IPS-20b (cell line): ENCODE measurements at regions not wholly inside any gene's neighbourhood (a gene's known extent, or its start where the extent isn't known, plus 50 kb on each side); places are given as distances from the start of the nearest gene placed in this dataset.

ENCODE experiments used
- H3K27ac ChIP-seq: one replicate; pipeline ENCODE4 v1.5.1; 2013; ENCODE audit warnings: low read length
- H3K27me3 ChIP-seq: 2 replicates; pipeline ENCODE4 v1.6.1; 2013; ENCODE audit warnings: mild to moderate bottlenecking, low read length, inconsistent platforms; ENCODE audit not compliant: insufficient read depth
- H3K36me3 ChIP-seq: 2 replicates; pipeline ENCODE4 v1.6.1; 2013; ENCODE audit warnings: low read depth, mild to moderate bottlenecking, inconsistent platforms, low read length, moderate library complexity; ENCODE audit not compliant: insufficient read depth
- H3K4me1 ChIP-seq: 2 replicates; pipeline ENCODE4 v1.6.1; 2013; ENCODE audit warnings: mild to moderate bottlenecking, control low read depth, inconsistent platforms, low read length, moderate library complexity; ENCODE audit not compliant: insufficient read depth
- H3K4me3 ChIP-seq: 2 replicates; pipeline ENCODE4 v1.5.1; 2013; ENCODE audit warnings: mild to moderate bottlenecking, low read length, inconsistent platforms
- H3K9ac ChIP-seq: 2 replicates; pipeline ENCODE4 v1.6.1; 2013; ENCODE audit warnings: low read depth, mild to moderate bottlenecking, inconsistent platforms, low read length, moderate library complexity
- H3K9me3 ChIP-seq: 2 replicates; pipeline ENCODE4 v1.6.1; 2013; ENCODE audit warnings: mild to moderate bottlenecking, low read depth, low read length, inconsistent platforms; ENCODE audit not compliant: insufficient read depth

DNA sequence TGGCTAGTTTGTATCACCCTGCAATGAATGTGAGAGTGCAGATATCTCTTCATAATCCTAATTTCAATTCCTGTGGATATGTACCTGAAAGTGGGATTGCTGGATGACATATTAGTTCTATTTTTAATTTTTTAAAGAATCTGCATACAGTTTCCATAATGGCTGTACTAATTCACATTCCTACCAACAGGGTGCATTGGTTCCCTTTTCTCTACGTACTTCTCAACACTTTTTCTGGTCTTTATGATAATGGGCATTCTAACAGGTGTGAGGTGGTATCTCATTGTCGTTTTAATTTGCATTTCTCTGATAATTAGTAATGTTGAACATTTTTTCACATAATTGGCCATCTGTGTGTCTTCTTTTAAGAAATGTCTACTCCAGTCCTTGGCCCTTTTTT lies 927.5 kb downstream of the DTWD2 start:
- no peak overlapping the region for H3K4me3 ChIP-seq
- H3K27ac ChIP-seq = no peak overlapping the region
- no peaks in the 10 kb centered on the region for H3K4me1 ChIP-seq
- no peak overlapping the region for H3K9ac ChIP-seq
- no peaks in the 10 kb centered on the region for H3K27me3 ChIP-seq
- no peaks in the 10 kb centered on the region for H3K36me3 ChIP-seq
- no peaks in the 10 kb centered on the region for H3K9me3 ChIP-seq

DNA sequence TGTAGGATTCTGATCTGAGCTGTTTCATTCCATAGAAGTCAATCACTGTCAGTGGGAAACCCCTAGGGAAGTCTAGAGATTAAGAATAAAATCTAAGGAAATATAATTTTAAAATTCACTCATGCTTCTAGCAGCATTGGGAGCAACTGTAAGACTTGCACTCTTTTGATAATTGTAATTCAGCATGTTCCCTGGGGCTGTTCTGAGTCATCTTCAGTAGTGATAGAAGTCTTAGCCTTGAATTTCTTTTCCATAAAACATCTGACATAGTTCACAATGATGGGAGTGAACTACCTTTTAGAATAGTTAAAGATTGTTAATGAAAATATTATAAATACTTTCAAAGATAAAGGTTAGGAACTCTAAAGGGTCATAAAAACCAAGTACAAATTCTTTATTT lies 935.8 kb downstream of the DTWD2 start:
- Histone ChIP-seq H3K27ac (no peak overlapping the region), H3K9ac (no peak overlapping the region), H3K36me3 (no peaks in the 10 kb centered on the region), H3K9me3 (0 out of 2 replicates have a peak, but pooled peaks cover 4% of the 10 kb centered on the region), H3K4me1 (no peaks in the 10 kb centered on the region), H3K4me3 (no peak overlapping the region), H3K27me3 (no peaks in the 10 kb centered on the region)

DNA sequence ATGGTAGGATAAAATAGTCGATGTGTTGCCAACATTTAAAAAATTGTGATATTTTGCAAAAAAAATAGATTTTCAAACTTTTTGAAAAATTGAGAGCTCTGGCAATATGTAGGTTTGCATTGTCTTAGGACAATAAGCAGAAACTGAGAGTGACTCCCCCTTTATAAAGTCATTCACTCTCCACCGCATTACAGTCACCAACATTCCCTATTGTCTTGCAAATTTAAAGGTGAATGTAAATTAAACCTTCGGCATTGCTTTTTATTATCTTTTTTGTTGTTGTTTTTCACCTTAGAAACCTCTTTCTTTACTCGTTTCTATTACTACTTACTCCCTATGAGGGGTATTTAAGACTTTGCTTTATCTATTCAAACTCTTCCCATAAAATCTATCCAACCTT lies 944.2 kb downstream of the DTWD2 start:
- no peak overlapping the region for H3K27ac ChIP-seq
- no peaks in the 10 kb centered on the region for H3K9me3 ChIP-seq
- 0 out of 2 replicates have a peak overlapping the region, but pooled peaks have one; percentile 17 for H3K4me3 ChIP-seq

DNA sequence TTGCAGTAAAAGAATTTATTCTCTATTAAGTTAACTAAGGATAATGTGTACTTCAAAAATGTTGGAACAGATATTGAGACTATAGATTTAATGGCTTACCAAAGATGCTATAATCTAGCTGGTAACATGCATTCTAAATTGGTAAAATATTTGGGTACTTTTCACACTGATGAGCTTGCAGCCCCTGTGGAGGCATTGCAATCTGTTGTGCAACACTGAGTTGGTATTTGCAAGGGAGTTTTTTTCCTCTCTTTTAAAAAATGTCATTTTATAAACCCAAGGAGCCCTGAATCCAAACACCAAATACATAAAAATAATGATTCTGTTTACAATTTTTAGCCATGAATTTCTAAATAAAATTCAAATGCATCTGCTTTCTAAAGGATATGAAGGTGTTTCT lies 944.8 kb downstream of the DTWD2 start:
- Histone ChIP-seq H3K36me3 (no peaks in the 10 kb centered on the region), H3K9me3 (no peaks in the 10 kb centered on the region), H3K4me3 (no peak overlapping the region)

More for the DNA sequence above, 944.2 kb downstream of the DTWD2 start:
- Histone ChIP-seq H3K27me3 (no peaks in the 10 kb centered on the region), H3K4me1 (peaks cover 10% of the 10 kb centered on the region; the same call in 1 of the 2 replicates), H3K36me3 (no peaks in the 10 kb centered on the region), H3K9ac (no peak overlapping the region)

DNA sequence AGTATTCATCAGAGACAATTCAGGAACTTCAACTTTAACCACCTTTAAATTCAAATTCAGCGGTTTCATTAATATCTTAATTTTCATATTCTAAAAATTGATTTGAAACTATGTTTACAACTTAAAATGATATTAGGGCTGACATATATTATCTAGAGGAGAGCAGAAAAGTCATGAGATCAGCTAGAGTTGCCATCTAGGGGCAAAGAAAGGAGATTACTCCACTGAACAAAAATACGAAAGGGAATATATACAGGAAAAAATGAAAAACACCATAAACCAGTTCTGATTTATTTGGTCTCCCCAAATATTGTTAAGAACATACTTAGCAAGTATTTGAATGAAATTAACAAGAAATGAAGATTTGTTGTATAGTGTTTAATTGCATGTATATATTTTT lies 946.3 kb downstream of the DTWD2 start:
- H3K27ac ChIP-seq = no peak overlapping the region
- peaks cover 10% of the 10 kb centered on the region; the same call in 1 of the 2 replicates for H3K4me1 ChIP-seq
- H3K9me3 ChIP-seq = no peaks in the 10 kb centered on the region
- H3K36me3 ChIP-seq = no peaks in the 10 kb centered on the region
- H3K4me3 ChIP-seq = no peak overlapping the region
- H3K9ac ChIP-seq = no peak overlapping the region
- H3K27me3 ChIP-seq = no peaks in the 10 kb centered on the region

More for the DNA sequence above, 944.8 kb downstream of the DTWD2 start:
- Histone ChIP-seq H3K9ac (no peak overlapping the region), H3K4me1 (peaks cover 10% of the 10 kb centered on the region; the same call in 1 of the 2 replicates), H3K27ac (no peak overlapping the region), H3K27me3 (no peaks in the 10 kb centered on the region)

DNA sequence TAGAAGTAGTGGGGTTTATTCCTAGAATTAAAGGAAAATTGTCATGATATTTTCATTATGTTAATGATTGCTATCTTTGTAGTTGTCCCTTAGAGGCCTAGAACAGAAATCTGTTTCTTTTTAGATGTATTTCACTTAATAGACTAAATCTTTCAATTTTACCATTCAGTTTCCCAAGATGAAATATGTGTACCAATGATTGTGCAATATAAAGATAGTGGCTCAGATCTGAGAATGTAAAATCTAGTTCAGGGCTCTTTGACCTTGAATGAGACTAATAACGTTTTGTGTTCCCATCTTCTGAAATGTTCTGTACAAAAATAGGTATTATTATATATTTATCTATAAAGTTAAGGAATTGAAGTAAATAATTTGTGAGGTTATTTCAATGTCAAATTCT lies 947.9 kb downstream of the DTWD2 start:
- no peak overlapping the region for H3K4me3 ChIP-seq
- H3K27ac ChIP-seq = no peak overlapping the region
- peaks cover 10% of the 10 kb centered on the region; the same call in 1 of the 2 replicates for H3K4me1 ChIP-seq
- H3K9ac ChIP-seq = no peak overlapping the region
- no peaks in the 10 kb centered on the region for H3K36me3 ChIP-seq
- no peaks in the 10 kb centered on the region for H3K27me3 ChIP-seq
- H3K9me3 ChIP-seq = no peaks in the 10 kb centered on the region

DNA sequence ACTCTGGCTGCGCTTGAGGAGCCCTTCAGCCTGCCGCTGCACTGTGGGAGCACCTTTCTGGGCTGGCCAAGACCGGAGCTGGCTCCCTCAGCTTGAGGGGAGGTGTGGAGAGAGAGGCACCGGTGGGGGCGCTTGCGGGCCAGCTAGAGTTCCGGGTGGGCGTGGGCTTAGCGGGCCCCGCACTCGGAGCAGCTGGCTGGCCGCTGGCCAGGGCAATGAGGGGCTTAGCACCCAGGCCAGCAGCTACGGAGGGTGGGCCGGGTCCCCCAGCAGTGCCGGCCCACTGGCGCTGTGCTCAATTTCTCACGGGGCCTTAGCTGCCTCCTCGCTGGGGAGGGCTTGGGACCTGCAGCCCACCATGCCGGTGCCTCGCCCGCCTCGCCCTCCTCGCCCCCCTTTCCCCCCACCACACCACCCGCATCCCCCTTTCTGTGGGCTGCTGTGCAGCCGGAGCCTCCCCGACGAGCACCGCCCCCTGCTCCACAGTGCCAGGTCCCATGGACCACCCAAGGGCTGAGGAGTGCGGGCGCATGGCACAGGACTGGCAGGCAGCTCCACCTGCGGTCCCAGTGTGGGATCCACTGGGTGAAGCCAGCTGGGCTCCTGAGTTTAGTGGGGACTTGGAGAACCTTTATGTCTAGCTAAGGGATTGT lies 954.5 kb downstream of the DTWD2 start:
- Histone ChIP-seq H3K4me1 (no peaks in the 10 kb centered on the region), H3K36me3 (no peaks in the 10 kb centered on the region), H3K9me3 (no peaks in the 10 kb centered on the region), H3K9ac (no peak overlapping the region), H3K4me3 (no peak overlapping the region), H3K27me3 (no peaks in the 10 kb centered on the region), H3K27ac (no peak overlapping the region)

DNA sequence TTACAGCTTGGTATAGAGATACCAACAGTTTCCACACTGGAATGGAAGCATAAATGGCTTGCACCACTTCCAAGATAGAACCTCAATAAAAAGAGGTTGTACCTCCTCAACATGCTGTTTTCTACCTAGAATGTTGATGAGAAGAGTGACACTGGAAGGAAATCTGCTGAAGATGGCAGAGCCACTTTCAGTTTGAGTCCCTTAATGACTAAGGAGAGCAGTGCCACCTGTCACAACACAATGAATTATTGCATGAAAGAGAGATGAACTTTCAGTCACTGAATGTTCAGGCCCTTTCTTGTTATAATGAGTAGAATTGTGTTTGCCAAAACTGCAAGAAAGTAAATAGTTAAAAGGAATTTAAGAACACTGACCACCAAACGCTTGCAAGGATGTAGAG lies 958.5 kb downstream of the DTWD2 start:
- Histone ChIP-seq H3K9me3 (no peaks in the 10 kb centered on the region), H3K9ac (no peak overlapping the region)

DNA sequence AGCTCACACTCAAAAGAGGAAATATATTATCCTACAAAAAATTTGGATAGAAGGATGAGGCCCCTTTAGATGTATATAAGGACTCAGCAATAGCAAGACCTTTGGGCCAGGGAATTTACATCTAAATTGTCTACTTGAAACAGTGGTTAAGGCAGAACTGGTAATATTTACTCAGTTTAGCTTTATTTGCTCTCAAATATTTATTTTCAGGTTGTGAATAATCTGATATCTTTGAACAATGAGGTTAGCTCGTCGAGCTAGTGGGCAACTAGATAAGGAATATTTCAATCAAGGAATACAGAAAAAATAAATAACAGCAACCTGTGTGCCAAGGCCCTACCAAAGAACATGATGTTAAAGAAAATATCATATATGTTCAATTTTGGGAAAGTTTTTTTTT lies 966.3 kb downstream of the DTWD2 start:
- Histone ChIP-seq H3K4me3 (no peak overlapping the region), H3K4me1 (no peaks in the 10 kb centered on the region), H3K27me3 (no peaks in the 10 kb centered on the region), H3K27ac (no peak overlapping the region), H3K36me3 (no peaks in the 10 kb centered on the region), H3K9ac (no peak overlapping the region), H3K9me3 (no peaks in the 10 kb centered on the region)

More for the DNA sequence above, 958.5 kb downstream of the DTWD2 start:
- Histone ChIP-seq H3K36me3 (no peaks in the 10 kb centered on the region), H3K4me1 (no peaks in the 10 kb centered on the region), H3K27ac (no peak overlapping the region), H3K4me3 (no peak overlapping the region), H3K27me3 (no peaks in the 10 kb centered on the region)

DNA sequence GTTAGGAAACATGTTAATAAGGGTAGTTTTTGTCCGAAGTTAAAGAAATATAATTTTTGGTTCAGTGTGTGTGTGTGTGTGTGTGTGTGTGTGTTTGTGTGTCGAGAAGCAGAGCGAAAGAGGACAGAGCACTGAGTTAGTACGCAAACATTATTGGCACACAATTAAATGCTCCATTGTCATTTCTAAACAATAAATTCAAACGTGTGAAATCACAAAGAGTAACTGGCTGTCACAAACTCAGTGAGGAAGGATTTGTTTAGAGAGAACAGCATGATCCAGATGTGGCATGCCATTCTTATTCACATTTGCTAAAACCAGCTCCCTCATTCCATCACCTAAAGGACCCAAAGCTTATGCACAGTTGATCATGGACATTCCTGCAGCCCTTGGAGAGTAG lies 970.8 kb downstream of the DTWD2 start:
- Histone ChIP-seq H3K4me3 (no peak overlapping the region), H3K36me3 (no peaks in the 10 kb centered on the region), H3K9me3 (no peaks in the 10 kb centered on the region), H3K4me1 (no peaks in the 10 kb centered on the region), H3K9ac (no peak overlapping the region), H3K27me3 (no peaks in the 10 kb centered on the region), H3K27ac (no peak overlapping the region)

DNA sequence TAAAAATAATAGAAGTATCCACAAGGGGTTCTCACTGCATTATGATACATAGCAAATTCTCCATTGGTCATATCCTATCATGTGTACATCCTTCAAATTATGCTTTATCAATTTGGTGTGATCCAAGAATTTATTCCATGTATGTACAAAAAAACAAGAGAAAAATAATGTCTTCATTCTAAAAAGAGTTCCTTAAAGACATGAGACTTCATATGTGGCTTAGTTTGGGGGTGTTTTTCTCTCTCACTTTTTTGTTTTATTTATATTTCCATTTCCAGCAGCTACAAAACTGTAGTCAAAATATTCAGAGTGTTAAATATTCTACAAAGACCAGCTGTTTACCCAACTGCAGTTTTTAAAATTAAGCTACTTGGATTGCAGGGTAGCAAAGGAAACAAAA lies 972.0 kb downstream of the DTWD2 start:
- no peaks in the 10 kb centered on the region for H3K36me3 ChIP-seq

DNA sequence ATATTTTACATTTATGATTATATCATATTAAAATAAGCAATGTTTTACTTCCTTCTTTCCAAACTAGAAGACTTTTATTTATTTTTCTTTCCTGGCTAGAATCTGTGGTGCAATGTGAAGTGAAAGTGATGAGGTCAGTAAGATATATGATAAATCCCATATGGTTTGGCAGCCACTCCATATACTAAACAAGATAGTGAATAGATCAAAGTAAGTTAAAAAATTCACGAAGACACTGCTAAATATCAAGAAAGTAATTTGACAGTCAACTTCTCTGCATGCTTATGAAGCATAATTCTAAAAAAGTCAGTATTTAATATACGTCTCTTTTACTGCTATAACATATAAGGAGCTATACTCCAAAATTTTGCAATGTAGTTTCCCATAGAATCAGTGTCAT lies 972.8 kb downstream of the DTWD2 start:
- no peaks in the 10 kb centered on the region for H3K4me1 ChIP-seq
- no peaks in the 10 kb centered on the region for H3K9me3 ChIP-seq
- no peaks in the 10 kb centered on the region for H3K36me3 ChIP-seq
- no peak overlapping the region for H3K27ac ChIP-seq
- H3K27me3 ChIP-seq = no peaks in the 10 kb centered on the region
- H3K4me3 ChIP-seq = no peak overlapping the region
- no peak overlapping the region for H3K9ac ChIP-seq

More for the DNA sequence above, 972.0 kb downstream of the DTWD2 start:
- Histone ChIP-seq H3K4me1 (no peaks in the 10 kb centered on the region), H3K27ac (no peak overlapping the region), H3K27me3 (no peaks in the 10 kb centered on the region), H3K9me3 (no peaks in the 10 kb centered on the region), H3K9ac (no peak overlapping the region), H3K4me3 (no peak overlapping the region)
